ENCODE measurements at regions not wholly inside any gene's neighbourhood (a gene's known extent, or its start where the extent isn't known, plus 50 kb on each side); places are given as distances from the start of the nearest gene placed in this dataset.
"Not testable (repeated sequence)": the region's sequence is repeated elsewhere in the genome, so short reads cannot be mapped to it uniquely, and the experiment has no call there.

- DNase-seq, result no peak
These were observed 207.5 kb downstream of the ZNF608 start for GRCh38 chr5:124538931-124539330.

GRCh38 chr5:124538191-124538590, 208.2 kb downstream of the ZNF608 start:
- DNase-seq, result no peak

- DNase-seq, result no peak
These were observed 208.9 kb downstream of the ZNF608 start for GRCh38 chr5:124537522-124537921.

GRCh38 chr5:124537107-124537506, 209.3 kb downstream of the ZNF608 start:
- no peak for DNase-seq

- no peak for DNase-seq
These were observed 210.1 kb downstream of the ZNF608 start for GRCh38 chr5:124536333-124536732.

- DNase-seq, result no peak
These were observed 215.5 kb downstream of the ZNF608 start for GRCh38 chr5:124530916-124531315.

GRCh38 chr5:124528838-124529237, 217.6 kb downstream of the ZNF608 start:
- DNase-seq, result peak; percentile 50

GRCh38 chr5:124527220-124527991, 219.0 kb downstream of the ZNF608 start:
- DNase-seq, result peak; percentile 13

GRCh38 chr5:124526079-124526478, 220.4 kb downstream of the ZNF608 start:
- not testable (repeated sequence) for DNase-seq

- DNase-seq, result no peak
These were observed 221.7 kb downstream of the ZNF608 start for GRCh38 chr5:124524552-124525232.

GRCh38 chr5:124523897-124524296, 222.5 kb downstream of the ZNF608 start:
- no peak for DNase-seq

- DNase-seq, result no peak
These were observed 223.4 kb downstream of the ZNF608 start for GRCh38 chr5:124522992-124523391.

- DNase-seq, result no peak
These were observed 224.8 kb downstream of the ZNF608 start for GRCh38 chr5:124521461-124522230.

- peak; percentile 85 for DNase-seq
These were observed 227.0 kb downstream of the ZNF608 start for GRCh38 chr5:124519396-124519795.

- DNase-seq, result no peak
These were observed 229.9 kb downstream of the ZNF608 start for GRCh38 chr5:124516567-124516966.

GRCh38 chr5:124515497-124516245, 230.8 kb downstream of the ZNF608 start:
- no peak for DNase-seq

GRCh38 chr5:124514956-124515355, 231.5 kb downstream of the ZNF608 start:
- DNase-seq, result no peak

- DNase-seq, result no peak
These were observed 233.3 kb downstream of the ZNF608 start for GRCh38 chr5:124512952-124513632.

GRCh38 chr5:124512236-124512635, 234.2 kb downstream of the ZNF608 start:
- DNase-seq, result no peak

- DNase-seq, result no peak
These were observed 234.6 kb downstream of the ZNF608 start for GRCh38 chr5:124511791-124512190.

GRCh38 chr5:124507688-124508087, 238.8 kb downstream of the ZNF608 start:
- DNase-seq, result no peak
